HepG2 (cell line): ENCODE measurements at regions not wholly inside any gene's neighbourhood (a gene's known extent, or its start where the extent isn't known, plus 50 kb on each side); places are given as distances from the start of the nearest gene placed in this dataset.

ENCODE experiments used
- ATAC-seq: fragments of 200-7000 bp; cut with Tn5 transposase; 3 replicates; pipeline ENCODE4 v1.9.1; 2020; ENCODE audit warnings: mild to moderate bottlenecking, moderate library complexity
- BruUV-seq: library from RNA; stranded (reverse); fragments of 400-500 nt; replicated peaks from 2 replicates; lab custom pipeline; 2021; lab: Mats Ljungman, UMichigan
- CTCF ChIA-PET: fragments of 300-600 bp; formaldehyde crosslinking; extraction: SDS; loops from one replicate; lab custom pipeline; 2021; ENCODE audit warnings: low total read pairs, inconsistent platforms, low intra/inter-chr PET ratio; lab: Yijun Ruan, JAX
- POLR2A ChIA-PET: fragments of 350-600 bp; sonication (Branson Sonifier 250); formaldehyde crosslinking; loops from one replicate; lab custom pipeline; 2020; ENCODE audit warnings: antibody characterized with exemption, inconsistent platforms; lab: Yijun Ruan, JAX
- DNase-seq: peaks from one replicate; pipeline ENCODE4 v3.0.0-alpha.2; 2015; ENCODE audit warnings: low spot score
- FAIRE-seq: peaks from 3 replicates; lab custom pipeline; 2011; peaks lifted over from hg19 to GRCh38; lab: Jason Lieb, UNC
- H2AFZ ChIP-seq: one replicate; pipeline ENCODE4 v1.6.1; 2011; ENCODE audit warnings: low read length, inconsistent platforms
- H3K27ac ChIP-seq: fragments of 300-600 bp; 3 replicates; pipeline ENCODE4 v1.8.0; 2011; ENCODE audit warnings: mixed run types, mild to moderate bottlenecking, mixed read lengths, low read length, inconsistent platforms; ENCODE audit not compliant: insufficient read depth; ENCODE audit errors: extremely low read length
- H3K27me3 ChIP-seq, 2 experiments: fragments of 200-600 bp in 1 of 2; 2 replicates in 1 of 2; 3 replicates in 1 of 2; pipeline versions ENCODE4 v1.6.0 to v1.8.0; 2011; ENCODE audit warnings: low read length in 2 of 2, mild to moderate bottlenecking in 2 of 2, moderate library complexity in 2 of 2, inconsistent platforms in 1 of 2; ENCODE audit not compliant: insufficient read depth in 2 of 2, control insufficient read depth in 1 of 2
- H3K36me3 ChIP-seq, 2 experiments: fragments of 200-600 bp in 1 of 2; replicated peaks in 1 of 2; 2 replicates in 1 of 2; 3 replicates in 1 of 2; pipeline versions ENCODE4 v1.5.1 to v1.8.0; 2011; ENCODE audit warnings: low read length in 2 of 2, inconsistent platforms in 1 of 2; ENCODE audit not compliant: insufficient read depth in 2 of 2, control insufficient read depth in 1 of 2
- H3K4me1 ChIP-seq: 2 replicates; pipeline ENCODE4 v1.5.1; 2012; ENCODE audit warnings: low read length, inconsistent platforms; ENCODE audit not compliant: insufficient read depth
- H3K4me2 ChIP-seq: 2 replicates; pipeline ENCODE4 v1.6.0; 2011; ENCODE audit warnings: low read depth, low read length, inconsistent platforms
- H3K4me3 ChIP-seq, 3 experiments: fragments of 200-600 bp in 1 of 3; sonication (generic), shearing (Covaris generic) in 1 of 3; replicated peaks in 1 of 3; 2 replicates each; pipeline ENCODE4 v1.5.1; 2011 to 2016; ENCODE audit warnings: low read length in 3 of 3, inconsistent platforms in 2 of 3, low read depth in 2 of 3, mild to moderate bottlenecking in 2 of 3, control low read depth in 1 of 3, mixed read lengths in 1 of 3; ENCODE audit not compliant: insufficient read depth in 1 of 3
- H3K79me2 ChIP-seq: one replicate; pipeline ENCODE4 v1.6.1; 2011; ENCODE audit warnings: low read length, inconsistent platforms; ENCODE audit not compliant: insufficient read depth
- H3K9ac ChIP-seq: 2 replicates; pipeline ENCODE4 v1.6.0; 2011; ENCODE audit warnings: mild to moderate bottlenecking, low read depth, low read length, inconsistent platforms; ENCODE audit not compliant: insufficient read depth
- H3K9me3 ChIP-seq: 2 replicates; pipeline ENCODE4 v1.5.1; 2012; ENCODE audit warnings: mild to moderate bottlenecking, low read length
- H4K20me1 ChIP-seq: 2 replicates; pipeline ENCODE4 v1.6.0; 2011; ENCODE audit warnings: inconsistent platforms, mild to moderate bottlenecking, low read length, moderate library complexity; ENCODE audit not compliant: insufficient read depth
- BRD4 ChIP-seq: sonication (generic); formaldehyde crosslinking; IDR thresholded peaks from 2 replicates; pipeline ENCODE4 v1.4.0; 2020; ENCODE audit warnings: missing genetic modification reagents
- GTF2F1 ChIP-seq: fragments of 150-350 bp; IDR thresholded peaks from 2 replicates; pipeline ENCODE4 v1.6.1; 2014; ENCODE audit warnings: low read length
- HNF4A ChIP-seq: sonication (generic); formaldehyde crosslinking; IDR thresholded peaks from 2 replicates; pipeline ENCODE4 v1.4.0; 2020; ENCODE audit warnings: missing genetic modification reagents
- NCOA2 ChIP-seq: sonication (generic); formaldehyde crosslinking; IDR thresholded peaks from 2 replicates; pipeline ENCODE4 v1.8.0; 2022; ENCODE audit warnings: inconsistent platforms
- NFYB ChIP-seq: sonication (generic); formaldehyde crosslinking; IDR thresholded peaks from 2 replicates; pipeline ENCODE4 v1.4.0; 2020; ENCODE audit warnings: missing genetic modification reagents
- SMC3 ChIP-seq: IDR thresholded peaks from 2 replicates; pipeline ENCODE4 v1.6.1; 2011; ENCODE audit warnings: low read length, improper control_type of control experiment
- STAG1 ChIP-seq: sonication (generic); formaldehyde crosslinking; IDR thresholded peaks from 2 replicates; pipeline ENCODE4 v1.4.0; 2020; ENCODE audit warnings: missing genetic modification reagents
- THAP8 ChIP-seq: sonication (generic); formaldehyde crosslinking; IDR thresholded peaks from 2 replicates; pipeline ENCODE4 v1.5.1; 2020; ENCODE audit warnings: missing genetic modification reagents, mild to moderate bottlenecking, borderline replicate concordance
- ZEB1 ChIP-seq: IDR thresholded peaks from 2 replicates; pipeline ENCODE4 v1.6.1; 2012; ENCODE audit warnings: mild to moderate bottlenecking, low read depth, inconsistent platforms; ENCODE audit not compliant: insufficient replicate concordance
- ZKSCAN1 ChIP-seq: fragments of 150-350 bp; IDR thresholded peaks from 2 replicates; pipeline ENCODE4 v1.6.1; 2014; ENCODE audit warnings: low read length
- ZNF552 ChIP-seq: sonication (generic); formaldehyde crosslinking; IDR thresholded peaks from 2 replicates; pipeline ENCODE4 v1.9.0; 2022; ENCODE audit warnings: missing genetic modification reagents, mild to moderate bottlenecking, borderline replicate concordance
- ZNF564 ChIP-seq: sonication (generic); formaldehyde crosslinking; IDR thresholded peaks from 2 replicates; pipeline ENCODE4 v1.8.1; 2023; ENCODE audit warnings: mild to moderate bottlenecking, missing genetic modification reagents
- ZNF652 ChIP-seq: IDR thresholded peaks from 2 replicates; pipeline ENCODE4 v1.6.1; 2016; ENCODE audit warnings: low read depth, borderline replicate concordance
- ZNF678 ChIP-seq: sonication (generic); formaldehyde crosslinking; IDR thresholded peaks from 2 replicates; pipeline ENCODE4 v1.4.0; 2020; ENCODE audit warnings: mild to moderate bottlenecking, missing genetic modification reagents
- ZNF746 ChIP-seq: sonication (generic); formaldehyde crosslinking; IDR thresholded peaks from 2 replicates; pipeline ENCODE4 v1.8.0; 2022; ENCODE audit warnings: mild to moderate bottlenecking, missing genetic modification reagents
- WGBS: methylation state at CpG from one replicate; pipeline ENCODE4 v1.1.6; 2017; ENCODE audit warnings: low lambda C conversion rate; 5-methylcytosine and 5-hydroxymethylcytosine counted together
- in situ Hi-C: cut with HindIII; loops from 2 replicates; pipeline ENCODE4 v1.10.0; 2017; ENCODE audit warnings: low pct_unique_long_range_greater_than_20kb; ENCODE audit not compliant: extremely low pct_ligation_motif_present
- intact Hi-C: fragments of 100-400 bp; cut with micrococcal nuclease; formaldehyde crosslinking; loops from one replicate; pipeline ENCODE4 v1.10.0; 2022; ENCODE audit not compliant: unreplicated experiment
- TF ChIP-seq, protein P1 (sequence below): sonication (generic); formaldehyde crosslinking; IDR thresholded peaks from 2 replicates; pipeline ENCODE4 v1.5.0; 2020; ENCODE audit warnings: mild to moderate bottlenecking, low read depth, missing genetic modification reagents, borderline replicate concordance
- TF ChIP-seq, protein P2 (sequence below): sonication (generic); formaldehyde crosslinking; IDR thresholded peaks from 2 replicates; pipeline ENCODE4 v1.4.0; 2020; ENCODE audit warnings: missing genetic modification reagents
- TF ChIP-seq, protein P3 (sequence below): sonication (generic); formaldehyde crosslinking; IDR thresholded peaks from 2 replicates; pipeline ENCODE4 v1.8.0; 2022; ENCODE audit warnings: mild to moderate bottlenecking, missing genetic modification reagents, moderate library complexity

DNA sequence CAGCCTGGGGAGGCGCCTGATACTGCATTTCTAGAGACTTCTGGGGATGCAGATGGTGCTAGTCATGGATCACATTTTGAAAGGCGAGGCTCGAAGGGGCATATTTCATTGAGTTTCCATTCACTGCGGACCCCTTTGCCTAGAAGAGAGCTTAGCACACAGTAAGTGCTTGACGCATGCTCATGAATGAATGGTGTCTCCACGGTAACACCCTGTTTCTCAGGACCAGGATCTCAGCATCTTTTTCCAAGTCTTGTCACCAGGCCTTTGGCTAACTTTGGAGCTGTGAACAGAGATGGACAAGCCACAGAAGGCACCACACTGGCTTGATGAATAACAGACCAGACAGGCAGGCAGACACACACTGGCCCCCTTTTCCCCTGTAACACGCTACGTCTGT is 151.3 kb downstream of the FOXL1 start:
- Histone ChIP-seq H2AFZ (no peak overlapping the region), H3K9me3 (no peaks in the 10 kb centered on the region), H3K36me3 (no peaks in the 10 kb centered on the region), H3K4me1 (no peaks in the 10 kb centered on the region), H3K9ac (no peak overlapping the region)
- CTCF ChIA-PET: no interaction called here
- ATAC-seq (no peak), DNase-seq (no peak)
- 2% methylated on average over 6 of the region's 8 CpGs for WGBS
- TF ChIP-seq, protein P1, sequence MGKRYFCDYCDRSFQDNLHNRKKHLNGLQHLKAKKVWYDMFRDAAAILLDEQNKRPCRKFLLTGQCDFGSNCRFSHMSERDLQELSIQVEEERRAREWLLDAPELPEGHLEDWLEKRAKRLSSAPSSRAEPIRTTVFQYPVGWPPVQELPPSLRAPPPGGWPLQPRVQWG: no peak
- TF ChIP-seq NCOA2 (CRISPR knock-in tag) (no peak), THAP8 (no peak), ZNF564 (CRISPR knock-in tag) (no peak), SMC3 (no peak), HNF4A (no peak), STAG1 (CRISPR knock-in tag) (no peak), GTF2F1 (no peak), ZNF552 (CRISPR knock-in tag) (no peak), ZEB1 (no peak), ZNF652 (no peak), ZKSCAN1 (no peak), NFYB (CRISPR knock-in tag) (no peak), ZNF746 (CRISPR knock-in tag) (no peak), ZNF678 (no peak), BRD4 (no peak)
- TF ChIP-seq, protein P2, sequence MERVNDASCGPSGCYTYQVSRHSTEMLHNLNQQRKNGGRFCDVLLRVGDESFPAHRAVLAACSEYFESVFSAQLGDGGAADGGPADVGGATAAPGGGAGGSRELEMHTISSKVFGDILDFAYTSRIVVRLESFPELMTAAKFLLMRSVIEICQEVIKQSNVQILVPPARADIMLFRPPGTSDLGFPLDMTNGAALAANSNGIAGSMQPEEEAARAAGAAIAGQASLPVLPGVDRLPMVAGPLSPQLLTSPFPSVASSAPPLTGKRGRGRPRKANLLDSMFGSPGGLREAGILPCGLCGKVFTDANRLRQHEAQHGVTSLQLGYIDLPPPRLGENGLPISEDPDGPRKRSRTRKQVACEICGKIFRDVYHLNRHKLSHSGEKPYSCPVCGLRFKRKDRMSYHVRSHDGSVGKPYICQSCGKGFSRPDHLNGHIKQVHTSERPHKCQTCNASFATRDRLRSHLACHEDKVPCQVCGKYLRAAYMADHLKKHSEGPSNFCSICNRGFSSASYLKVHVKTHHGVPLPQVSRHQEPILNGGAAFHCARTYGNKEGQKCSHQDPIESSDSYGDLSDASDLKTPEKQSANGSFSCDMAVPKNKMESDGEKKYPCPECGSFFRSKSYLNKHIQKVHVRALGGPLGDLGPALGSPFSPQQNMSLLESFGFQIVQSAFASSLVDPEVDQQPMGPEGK (CRISPR knock-in tag): no peak
- TF ChIP-seq, protein P3, sequence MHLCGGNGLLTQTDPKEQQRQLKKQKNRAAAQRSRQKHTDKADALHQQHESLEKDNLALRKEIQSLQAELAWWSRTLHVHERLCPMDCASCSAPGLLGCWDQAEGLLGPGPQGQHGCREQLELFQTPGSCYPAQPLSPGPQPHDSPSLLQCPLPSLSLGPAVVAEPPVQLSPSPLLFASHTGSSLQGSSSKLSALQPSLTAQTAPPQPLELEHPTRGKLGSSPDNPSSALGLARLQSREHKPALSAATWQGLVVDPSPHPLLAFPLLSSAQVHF (CRISPR knock-in tag): no peak
- TF ChIP-seq, all 625 proteins: peak for 0
- Histone ChIP-seq H4K20me1 (no peaks in the 10 kb centered on the region; the same call in 1 of the 2 replicates), H3K4me2 (no peak overlapping the region), H3K27me3 (peaks cover 3 to 91% of the 10 kb centered on the region in 2 experiments; a peak in 4 of 5 replicates), H3K79me2 (no peaks in the 10 kb centered on the region), H3K27ac (no peak overlapping the region), H3K4me3 (no peak overlapping the region)
- POLR2A ChIA-PET: no interaction called here
- BruUV-seq: no TSS peak
- in situ Hi-C loops: no loop called here
- intact Hi-C loops: no loop called here
- FAIRE-seq: no peak
